Ovary (tissue), 3 donors: ENCODE measurements at regions not wholly inside any gene's neighbourhood (a gene's known extent, or its start where the extent isn't known, plus 50 kb on each side); places are given as distances from the start of the nearest gene placed in this dataset.

Source experiments
- EP300 ChIP-seq: sonication (generic); formaldehyde crosslinking; IDR thresholded peaks from one replicate; pipeline ENCODE4 v1.6.1; 2017; ENCODE audit warnings: antibody characterized with exemption
- POLR2A ChIP-seq: fragments of 450-650 bp; IDR thresholded peaks from one replicate; pipeline ENCODE4 v1.6.1; 2017; ENCODE audit warnings: antibody characterized with exemption, mild to moderate bottlenecking, moderate library complexity
- TF ChIP-seq, protein P1 (sequence below), 3 donors: fragments of 450-650 bp in 2 of 3; fragments of 200-600 bp in 1 of 3; IDR thresholded peaks; one replicate each; pipeline versions ENCODE4 v1.5.1 to v1.8.0; 2016 to 2022; ENCODE audit warnings: antibody characterized with exemption in 3 of 3, mild to moderate bottlenecking in 1 of 3
- donor health status: DM: no; HTN: no; CAD: no.

GRCh38 chr16:65212791-65213190 lies 90.9 kb upstream of the CDH11 start:
- TF ChIP-seq POLR2A (no peak), EP300 (no peak)
- TF ChIP-seq, protein P1, sequence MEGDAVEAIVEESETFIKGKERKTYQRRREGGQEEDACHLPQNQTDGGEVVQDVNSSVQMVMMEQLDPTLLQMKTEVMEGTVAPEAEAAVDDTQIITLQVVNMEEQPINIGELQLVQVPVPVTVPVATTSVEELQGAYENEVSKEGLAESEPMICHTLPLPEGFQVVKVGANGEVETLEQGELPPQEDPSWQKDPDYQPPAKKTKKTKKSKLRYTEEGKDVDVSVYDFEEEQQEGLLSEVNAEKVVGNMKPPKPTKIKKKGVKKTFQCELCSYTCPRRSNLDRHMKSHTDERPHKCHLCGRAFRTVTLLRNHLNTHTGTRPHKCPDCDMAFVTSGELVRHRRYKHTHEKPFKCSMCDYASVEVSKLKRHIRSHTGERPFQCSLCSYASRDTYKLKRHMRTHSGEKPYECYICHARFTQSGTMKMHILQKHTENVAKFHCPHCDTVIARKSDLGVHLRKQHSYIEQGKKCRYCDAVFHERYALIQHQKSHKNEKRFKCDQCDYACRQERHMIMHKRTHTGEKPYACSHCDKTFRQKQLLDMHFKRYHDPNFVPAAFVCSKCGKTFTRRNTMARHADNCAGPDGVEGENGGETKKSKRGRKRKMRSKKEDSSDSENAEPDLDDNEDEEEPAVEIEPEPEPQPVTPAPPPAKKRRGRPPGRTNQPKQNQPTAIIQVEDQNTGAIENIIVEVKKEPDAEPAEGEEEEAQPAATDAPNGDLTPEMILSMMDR (IDR thresholded peaks at IDR 0.05): no peak
